RWPE2 (cell line): ENCODE measurements at regions not wholly inside any gene's neighbourhood (a gene's known extent, or its start where the extent isn't known, plus 50 kb on each side); places are given as distances from the start of the nearest gene placed in this dataset.

Source experiments
- ATAC-seq: fragments of 200-7000 bp; cut with Tn5 transposase; 3 replicates; pipeline ENCODE4 v1.9.1; 2021; ENCODE audit warnings: low read depth
- DNase-seq: peaks from one replicate; pipeline ENCODE4 v3.0.0-alpha.2; 2020; ENCODE audit warnings: low spot score
- H3K27ac ChIP-seq: fragments of 450-650 bp; 2 replicates; pipeline ENCODE4 v1.5.1; 2017; ENCODE audit warnings: mild to moderate bottlenecking; ENCODE audit not compliant: poor library complexity, severe bottlenecking
- H3K27me3 ChIP-seq: fragments of 250-450 bp; sonication (Bioruptor Pico); 2 replicates; pipeline ENCODE4 v1.5.1; 2021; ENCODE audit warnings: mild to moderate bottlenecking, moderate library complexity; ENCODE audit not compliant: insufficient read depth, poor library complexity, severe bottlenecking
- H3K36me3 ChIP-seq: fragments of 250-450 bp; sonication (Bioruptor Pico); 2 replicates; pipeline ENCODE4 v1.5.1; 2020; ENCODE audit warnings: low read depth, mild to moderate bottlenecking, moderate library complexity
- H3K4me1 ChIP-seq: fragments of 250-450 bp; sonication (Bioruptor Pico); 2 replicates; pipeline ENCODE4 v1.5.1; 2021; ENCODE audit warnings: mild to moderate bottlenecking, moderate library complexity; ENCODE audit not compliant: insufficient read depth, poor library complexity, severe bottlenecking
- H3K4me3 ChIP-seq: fragments of 250-450 bp; sonication (Bioruptor Pico); 2 replicates; pipeline ENCODE4 v1.5.1; 2021; ENCODE audit warnings: mild to moderate bottlenecking, moderate library complexity; ENCODE audit not compliant: severe bottlenecking
- H3K9me3 ChIP-seq: fragments of 250-450 bp; sonication (Bioruptor Pico); 2 replicates; pipeline ENCODE4 v1.5.1; 2021; ENCODE audit warnings: mild to moderate bottlenecking, moderate library complexity; ENCODE audit not compliant: severe bottlenecking
- TF ChIP-seq, protein P1 (sequence below): fragments of 450-650 bp; IDR thresholded peaks from one replicate; pipeline ENCODE4 v1.5.1; 2017; ENCODE audit warnings: mild to moderate bottlenecking, moderate library complexity; ENCODE audit not compliant: poor library complexity, severe bottlenecking

DNA sequence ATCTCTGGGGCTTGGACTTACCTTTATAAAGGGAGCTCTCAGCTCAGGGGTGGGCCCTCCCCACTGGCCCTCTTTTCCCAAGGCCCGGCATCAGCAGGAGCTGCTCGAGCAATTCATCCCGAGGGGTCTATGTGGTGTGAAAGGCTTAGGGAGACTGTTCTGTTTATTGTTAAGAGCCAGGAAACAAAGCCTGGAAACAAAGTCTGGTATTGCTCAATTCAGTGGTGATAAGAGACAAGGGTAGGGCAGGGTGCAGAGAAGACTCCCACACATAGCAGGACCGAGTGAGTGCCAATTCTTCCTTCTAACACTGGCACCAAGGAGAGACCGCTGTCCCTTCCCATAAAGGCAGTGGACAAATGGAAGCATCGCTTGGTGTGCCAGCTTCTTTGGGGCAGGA lies 750.7 kb downstream of the KCNJ18 start:
- Histone ChIP-seq H3K4me3 (no peak overlapping the region), H3K27me3 (no peaks in the 10 kb centered on the region), H3K9me3 (no peaks in the 10 kb centered on the region), H3K36me3 (no peaks in the 10 kb centered on the region), H3K4me1 (no peaks in the 10 kb centered on the region), H3K27ac (no peak overlapping the region)
- ATAC-seq (no peak), DNase-seq (no peak)
- TF ChIP-seq, protein P1, sequence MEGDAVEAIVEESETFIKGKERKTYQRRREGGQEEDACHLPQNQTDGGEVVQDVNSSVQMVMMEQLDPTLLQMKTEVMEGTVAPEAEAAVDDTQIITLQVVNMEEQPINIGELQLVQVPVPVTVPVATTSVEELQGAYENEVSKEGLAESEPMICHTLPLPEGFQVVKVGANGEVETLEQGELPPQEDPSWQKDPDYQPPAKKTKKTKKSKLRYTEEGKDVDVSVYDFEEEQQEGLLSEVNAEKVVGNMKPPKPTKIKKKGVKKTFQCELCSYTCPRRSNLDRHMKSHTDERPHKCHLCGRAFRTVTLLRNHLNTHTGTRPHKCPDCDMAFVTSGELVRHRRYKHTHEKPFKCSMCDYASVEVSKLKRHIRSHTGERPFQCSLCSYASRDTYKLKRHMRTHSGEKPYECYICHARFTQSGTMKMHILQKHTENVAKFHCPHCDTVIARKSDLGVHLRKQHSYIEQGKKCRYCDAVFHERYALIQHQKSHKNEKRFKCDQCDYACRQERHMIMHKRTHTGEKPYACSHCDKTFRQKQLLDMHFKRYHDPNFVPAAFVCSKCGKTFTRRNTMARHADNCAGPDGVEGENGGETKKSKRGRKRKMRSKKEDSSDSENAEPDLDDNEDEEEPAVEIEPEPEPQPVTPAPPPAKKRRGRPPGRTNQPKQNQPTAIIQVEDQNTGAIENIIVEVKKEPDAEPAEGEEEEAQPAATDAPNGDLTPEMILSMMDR = no peak

DNA sequence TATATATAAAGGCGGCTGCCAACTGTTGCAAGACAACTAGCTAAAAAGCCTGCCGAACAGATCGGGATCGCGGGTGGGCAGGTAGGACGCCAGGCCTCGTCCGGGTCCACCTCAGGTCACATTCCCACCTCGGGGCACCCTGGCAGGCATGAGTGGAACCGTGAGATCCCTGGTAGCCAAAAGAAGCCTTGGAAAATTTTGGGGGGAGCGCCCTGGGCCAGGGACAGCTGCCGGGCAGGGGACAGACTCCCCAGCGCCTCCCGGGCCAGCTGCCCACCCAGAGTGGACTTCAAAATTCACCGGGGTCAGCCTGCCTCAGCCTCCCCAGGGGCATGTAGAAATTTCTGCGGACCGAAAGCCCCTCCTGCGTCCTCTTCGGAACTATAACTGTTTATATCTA lies 760.9 kb downstream of the KCNJ18 start:
- no peak for ATAC-seq
- H3K4me1 ChIP-seq = no peaks in the 10 kb centered on the region
- H3K27me3 ChIP-seq = no peaks in the 10 kb centered on the region
- H3K9me3 ChIP-seq = no peaks in the 10 kb centered on the region
- H3K27ac ChIP-seq = no peak overlapping the region
- DNase-seq = no peak
- no peaks in the 10 kb centered on the region for H3K36me3 ChIP-seq
- no peak overlapping the region for H3K4me3 ChIP-seq
- TF ChIP-seq, protein P1 = no peak

DNA sequence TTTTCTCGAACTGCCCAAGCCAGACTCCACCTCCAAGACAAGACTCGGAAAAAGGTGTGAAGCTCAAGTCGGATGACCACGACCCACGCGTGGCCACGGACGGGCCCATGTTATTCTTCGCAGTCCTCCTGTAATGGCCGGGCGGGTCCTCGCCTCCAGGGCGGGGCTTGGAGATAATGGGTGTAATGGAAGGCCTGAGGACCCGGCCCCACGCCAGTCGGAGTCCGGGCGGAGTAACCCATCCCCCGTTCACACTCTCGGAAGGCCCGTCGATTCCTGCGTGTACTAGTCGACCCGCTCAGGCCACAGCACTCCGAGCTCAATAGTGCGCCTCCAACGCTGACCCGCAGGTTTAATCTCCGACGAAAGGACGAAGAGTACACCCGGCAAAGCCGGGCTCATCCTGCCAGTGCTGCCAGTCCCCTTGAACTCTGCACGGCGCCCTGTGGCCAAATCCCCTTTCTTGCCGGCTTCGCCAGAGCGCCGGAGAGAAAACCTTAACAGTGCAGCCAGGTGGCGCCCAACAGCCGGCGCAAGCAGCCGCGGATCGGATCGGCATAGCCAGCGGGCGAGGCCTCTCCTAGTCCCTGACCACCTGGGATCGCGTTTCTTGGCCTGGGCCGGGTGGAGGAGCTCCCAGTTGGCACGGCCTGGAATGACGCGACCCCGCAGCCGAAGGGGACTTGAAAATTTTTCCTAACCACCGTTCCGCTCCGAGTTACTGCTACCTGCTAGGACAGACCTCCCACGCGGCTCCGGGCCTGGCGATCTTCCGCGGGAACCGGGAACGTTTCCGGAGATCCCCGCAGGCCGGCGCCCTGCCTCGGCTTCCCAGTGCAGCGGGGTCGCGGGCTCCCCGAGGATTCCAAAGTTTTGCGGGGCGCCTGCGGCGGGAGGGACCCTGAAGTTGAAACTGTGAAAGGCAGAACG lies 762.0 kb downstream of the KCNJ18 start:
- Histone ChIP-seq H3K9me3 (no peaks in the 10 kb centered on the region), H3K27me3 (no peaks in the 10 kb centered on the region), H3K27ac (no peak overlapping the region), H3K36me3 (no peaks in the 10 kb centered on the region), H3K4me3 (no peak overlapping the region), H3K4me1 (no peaks in the 10 kb centered on the region)
- no peak for DNase-seq
- no peak for ATAC-seq
- TF ChIP-seq, protein P1 = no peak

DNA sequence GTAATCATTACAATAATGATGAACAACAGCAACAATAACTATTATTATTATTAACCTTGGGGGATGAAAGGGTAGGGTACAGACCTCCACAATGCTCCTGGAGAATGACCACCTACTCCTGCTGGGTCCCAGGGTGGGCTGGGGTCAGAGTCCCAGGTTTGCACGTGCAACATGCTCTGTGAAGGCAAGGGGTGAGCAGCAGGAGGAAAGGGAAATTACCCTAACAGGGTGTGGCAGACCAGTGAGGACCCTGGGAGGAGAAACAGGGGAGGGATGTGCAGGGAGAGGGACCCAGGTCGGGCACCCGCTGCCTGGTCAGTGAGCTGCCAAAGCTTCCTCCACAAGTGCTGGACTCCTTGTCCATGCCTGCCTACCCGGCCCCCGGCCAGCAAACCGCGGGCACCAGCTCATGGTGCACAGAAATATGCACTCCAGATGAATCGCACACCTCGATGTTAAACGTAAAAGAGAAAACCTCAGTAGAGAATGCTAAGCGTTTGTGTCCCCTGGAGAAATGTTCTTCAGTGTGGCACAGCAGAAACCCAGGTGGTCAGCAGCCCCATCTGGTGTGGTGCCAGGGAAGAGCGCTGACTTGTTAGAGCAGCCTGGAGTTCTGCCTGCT lies 767.1 kb downstream of the KCNJ18 start:
- H3K36me3 ChIP-seq = no peaks in the 10 kb centered on the region
- no peak for DNase-seq
- H3K4me3 ChIP-seq = no peak overlapping the region
- no peak for ATAC-seq
- no peaks in the 10 kb centered on the region for H3K27me3 ChIP-seq
- H3K4me1 ChIP-seq = no peaks in the 10 kb centered on the region
- no peak overlapping the region for H3K27ac ChIP-seq
- TF ChIP-seq, protein P1 = no peak
- no peaks in the 10 kb centered on the region for H3K9me3 ChIP-seq

DNA sequence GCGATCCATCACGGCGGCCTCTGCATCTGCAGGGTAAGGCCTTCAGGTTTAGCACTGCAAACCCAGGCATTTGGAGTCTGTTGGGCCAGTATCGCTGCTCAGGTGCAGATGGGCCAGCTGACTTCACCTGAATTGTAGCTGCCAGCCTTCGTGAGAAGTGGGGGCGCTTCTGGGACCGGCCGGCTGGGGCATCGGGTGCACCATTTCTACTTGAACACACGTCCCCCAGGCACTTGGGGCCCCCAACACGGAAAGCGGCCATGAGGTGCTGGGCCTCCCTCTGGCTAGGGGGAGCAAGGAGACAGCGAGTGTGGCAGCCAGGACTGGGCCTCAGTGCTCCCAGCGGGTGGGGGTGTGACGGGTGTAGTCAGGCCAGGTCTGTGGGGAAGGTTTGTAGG lies 767.6 kb downstream of the KCNJ18 start:
- no peaks in the 10 kb centered on the region for H3K9me3 ChIP-seq
- no peak overlapping the region for H3K27ac ChIP-seq
- no peak for ATAC-seq
- H3K36me3 ChIP-seq = no peaks in the 10 kb centered on the region
- H3K4me3 ChIP-seq = no peak overlapping the region
- no peaks in the 10 kb centered on the region for H3K27me3 ChIP-seq
- H3K4me1 ChIP-seq = no peaks in the 10 kb centered on the region
- TF ChIP-seq, protein P1 = no peak
- no peak for DNase-seq
